SK-N-SH treated with all-trans-retinoic acid at 6 μM for 48 hours (cell line): ENCODE measurements at regions not wholly inside any gene's neighbourhood (a gene's known extent, or its start where the extent isn't known, plus 50 kb on each side); places are given as distances from the start of the nearest gene placed in this dataset.

ENCODE experiments used
- ARNTL ChIP-seq: fragments of 450-650 bp; formaldehyde crosslinking; IDR thresholded peaks from 2 replicates; pipeline ENCODE4 v1.5.0; 2020; ENCODE audit warnings: low read depth, mild to moderate bottlenecking, moderate library complexity, borderline replicate concordance
- CSDC2 ChIP-seq: fragments of 250-450 bp; sonication (Bioruptor Pico); IDR thresholded peaks from 2 replicates; pipeline ENCODE4 v1.5.0; 2020; ENCODE audit warnings: mild to moderate bottlenecking, moderate library complexity
- ESRRG ChIP-seq: fragments of 250-450 bp; sonication (Bioruptor Pico); IDR thresholded peaks from 2 replicates; pipeline ENCODE4 v1.6.1; 2021; ENCODE audit warnings: mild to moderate bottlenecking
- ISL1 ChIP-seq: fragments of 250-450 bp; sonication (Bioruptor Pico); IDR thresholded peaks from 2 replicates; pipeline ENCODE4 v2.1.2; 2022; ENCODE audit warnings: mild to moderate bottlenecking, moderate library complexity
- OSR1 ChIP-seq: fragments of 250-450 bp; sonication (Bioruptor Pico); IDR thresholded peaks from 2 replicates; pipeline ENCODE4 v1.8.0; 2022; ENCODE audit warnings: moderate library complexity, mild to moderate bottlenecking, inconsistent platforms
- PPARA ChIP-seq: fragments of 250-450 bp; sonication (Bioruptor Pico); IDR thresholded peaks from 2 replicates; pipeline ENCODE4 v1.5.0; 2020; ENCODE audit warnings: mild to moderate bottlenecking, borderline replicate concordance
- RARB ChIP-seq: fragments of 250-450 bp; sonication (Bioruptor Pico); IDR thresholded peaks from 2 replicates; pipeline ENCODE4 v1.8.0; 2021; ENCODE audit warnings: mild to moderate bottlenecking, moderate library complexity
- TOX ChIP-seq: fragments of 250-450 bp; sonication (Bioruptor Pico); IDR thresholded peaks from 2 replicates; pipeline ENCODE4 v1.8.0; 2021; ENCODE audit warnings: mild to moderate bottlenecking, moderate library complexity, borderline replicate concordance
- ZC3H10 ChIP-seq: fragments of 250-450 bp; sonication (Bioruptor Pico); IDR thresholded peaks from 2 replicates; pipeline ENCODE4 v1.5.1; 2021; ENCODE audit warnings: mild to moderate bottlenecking, moderate library complexity
- ZFP3 ChIP-seq: fragments of 250-450 bp; sonication (Bioruptor Pico); IDR thresholded peaks from 2 replicates; pipeline ENCODE4 v1.5.0; 2020; ENCODE audit warnings: mild to moderate bottlenecking, moderate library complexity
- ZNF70 ChIP-seq: fragments of 450-650 bp; formaldehyde crosslinking; IDR thresholded peaks from 2 replicates; pipeline ENCODE4 v1.5.0; 2020; ENCODE audit warnings: mild to moderate bottlenecking, moderate library complexity
- ZNF8 ChIP-seq: fragments of 450-650 bp; formaldehyde crosslinking; IDR thresholded peaks from 2 replicates; pipeline ENCODE4 v1.5.0; 2020; ENCODE audit warnings: mild to moderate bottlenecking, moderate library complexity
- TF ChIP-seq, protein P1 (sequence below): fragments of 250-450 bp; sonication (Bioruptor Pico); IDR thresholded peaks from 2 replicates; pipeline ENCODE4 v1.8.0; 2021; ENCODE audit warnings: low read depth, mild to moderate bottlenecking, moderate library complexity, borderline replicate concordance
- TF ChIP-seq, protein P2 (sequence below): fragments of 250-450 bp; sonication (Bioruptor Pico); IDR thresholded peaks from 2 replicates; pipeline ENCODE4 v1.8.0; 2020; ENCODE audit warnings: mild to moderate bottlenecking, moderate library complexity, borderline replicate concordance

DNA sequence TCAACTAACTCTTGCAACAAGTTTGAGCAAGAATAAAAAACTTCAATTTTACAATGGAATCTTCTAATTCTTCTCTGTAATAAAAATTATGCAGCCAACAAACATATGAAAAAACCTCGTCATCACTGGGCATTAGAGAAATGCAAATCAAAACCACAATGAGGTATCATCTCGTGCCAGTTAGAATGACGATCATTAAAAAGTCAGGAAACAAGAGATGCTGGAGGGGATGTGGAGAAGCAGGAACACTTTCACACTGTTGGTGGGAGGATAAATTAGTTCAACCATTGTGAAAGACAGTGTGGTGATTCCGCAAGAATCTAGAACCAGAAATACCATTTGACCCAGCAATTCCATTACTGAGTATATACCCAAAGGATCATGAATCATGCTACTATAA, 327.5 kb upstream of the LYPLAL1 start:
- TF ChIP-seq, protein P1, sequence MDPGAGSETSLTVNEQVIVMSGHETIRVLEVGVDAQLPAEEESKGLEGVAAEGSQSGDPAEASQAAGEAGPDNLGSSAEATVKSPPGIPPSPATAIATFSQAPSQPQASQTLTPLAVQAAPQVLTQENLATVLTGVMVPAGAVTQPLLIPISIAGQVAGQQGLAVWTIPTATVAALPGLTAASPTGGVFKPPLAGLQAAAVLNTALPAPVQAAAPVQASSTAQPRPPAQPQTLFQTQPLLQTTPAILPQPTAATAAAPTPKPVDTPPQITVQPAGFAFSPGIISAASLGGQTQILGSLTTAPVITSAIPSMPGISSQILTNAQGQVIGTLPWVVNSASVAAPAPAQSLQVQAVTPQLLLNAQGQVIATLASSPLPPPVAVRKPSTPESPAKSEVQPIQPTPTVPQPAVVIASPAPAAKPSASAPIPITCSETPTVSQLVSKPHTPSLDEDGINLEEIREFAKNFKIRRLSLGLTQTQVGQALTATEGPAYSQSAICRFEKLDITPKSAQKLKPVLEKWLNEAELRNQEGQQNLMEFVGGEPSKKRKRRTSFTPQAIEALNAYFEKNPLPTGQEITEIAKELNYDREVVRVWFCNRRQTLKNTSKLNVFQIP = no peak
- TF ChIP-seq TOX (CRISPR knock-in tag) (no peak), ARNTL (no peak), PPARA (CRISPR knock-in tag) (no peak), OSR1 (CRISPR knock-in tag) (no peak), RARB (no peak), ZNF8 (CRISPR knock-in tag) (no peak), ZNF70 (CRISPR knock-in tag) (no peak), ZFP3 (CRISPR knock-in tag) (no peak), ESRRG (no peak), ISL1 (no peak), ZC3H10 (CRISPR knock-in tag) (no peak), CSDC2 (no peak)
- TF ChIP-seq, protein P2, sequence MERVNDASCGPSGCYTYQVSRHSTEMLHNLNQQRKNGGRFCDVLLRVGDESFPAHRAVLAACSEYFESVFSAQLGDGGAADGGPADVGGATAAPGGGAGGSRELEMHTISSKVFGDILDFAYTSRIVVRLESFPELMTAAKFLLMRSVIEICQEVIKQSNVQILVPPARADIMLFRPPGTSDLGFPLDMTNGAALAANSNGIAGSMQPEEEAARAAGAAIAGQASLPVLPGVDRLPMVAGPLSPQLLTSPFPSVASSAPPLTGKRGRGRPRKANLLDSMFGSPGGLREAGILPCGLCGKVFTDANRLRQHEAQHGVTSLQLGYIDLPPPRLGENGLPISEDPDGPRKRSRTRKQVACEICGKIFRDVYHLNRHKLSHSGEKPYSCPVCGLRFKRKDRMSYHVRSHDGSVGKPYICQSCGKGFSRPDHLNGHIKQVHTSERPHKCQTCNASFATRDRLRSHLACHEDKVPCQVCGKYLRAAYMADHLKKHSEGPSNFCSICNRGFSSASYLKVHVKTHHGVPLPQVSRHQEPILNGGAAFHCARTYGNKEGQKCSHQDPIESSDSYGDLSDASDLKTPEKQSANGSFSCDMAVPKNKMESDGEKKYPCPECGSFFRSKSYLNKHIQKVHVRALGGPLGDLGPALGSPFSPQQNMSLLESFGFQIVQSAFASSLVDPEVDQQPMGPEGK (CRISPR knock-in tag) = no peak
